Motor neuron (in vitro differentiated cells): ENCODE measurements at regions not wholly inside any gene's neighbourhood (a gene's known extent, or its start where the extent isn't known, plus 50 kb on each side); places are given as distances from the start of the nearest gene placed in this dataset.
A peak's percentile ranks its signal among the peaks of the same experiment; 100 is the strongest.

Experiments
- ATAC-seq, 8 experiments: fragments of 200-7000 bp; cut with Tn5 transposase; replicated peaks in 6 of 8; 2 replicates each; pipeline ENCODE4 v1.8.0; 2021; ENCODE audit warnings: mild to moderate bottlenecking in 8 of 8, moderate library complexity in 8 of 8
- H3K27ac ChIP-seq, 2 donors: fragments of 250-450 bp; sonication (Bioruptor Pico); 2 replicates each; pipeline ENCODE4 v1.9.0; 2021; ENCODE audit warnings: antibody characterized with exemption in 2 of 2, mild to moderate bottlenecking in 2 of 2, moderate library complexity in 1 of 2
- H3K4me1 ChIP-seq, 2 donors: fragments of 250-450 bp; sonication (Bioruptor Pico); replicated peaks in 1 of 2; 2 replicates each; pipeline ENCODE4 v1.6.1; 2021; ENCODE audit warnings: antibody characterized with exemption in 2 of 2, mild to moderate bottlenecking in 2 of 2, moderate library complexity in 1 of 2
- H3K4me3 ChIP-seq, 5 donors: fragments of 250-450 bp; sonication (Bioruptor Pico); 2 replicates each; pipeline ENCODE4 v1.9.0; 2021; ENCODE audit warnings: antibody characterized with exemption in 5 of 5, mild to moderate bottlenecking in 5 of 5, moderate library complexity in 4 of 5
- WGBS, 10 experiments: fragments of 450-650 bp; shearing (Covaris generic); methylation state at CpG; one replicate each; pipeline ENCODE4 v1.0.0; 2022; 5-methylcytosine and 5-hydroxymethylcytosine counted together
- in situ Hi-C, 9 experiments: fragments of 400-800 bp; cut with MboI; loops; one replicate each; pipeline ENCODE4 v1.15.0; 2021; ENCODE audit warnings: low sequenced_read_pairs in 9 of 9, low pct_unique_long_range_greater_than_20kb in 2 of 9; ENCODE audit not compliant: unreplicated experiment in 9 of 9

- in situ Hi-C loops, result no loop called here
- Histone ChIP-seq H3K4me3 (no peak overlapping the region), H3K27ac (no peak overlapping the region), H3K4me1 (peaks cover 14 to 25% of the 10 kb centered on the region in 2 donors)
- peak in 3 of 8 experiments; percentile 14 to 28 (median 19) for ATAC-seq
- 0 to 67% (median 39%) methylated on average over 1 of the region's 1 CpG; no CpG with 5 or more reads in 4 of the 10 experiments for WGBS, 10 experiments
These were observed 345.1 kb upstream of the USP24 start for GRCh38 chr1:55560266-55560665.

- Histone ChIP-seq H3K4me3 (no peak overlapping the region), H3K4me1 (peaks cover 14 to 25% of the 10 kb centered on the region in 2 donors), H3K27ac (no peak overlapping the region)
- WGBS, 10 experiments, result 7 to 79% (median 47%) methylated on average over 1 to 6 of the region's 6 CpGs; no CpG with 5 or more reads in 2 of the 10 experiments
- in situ Hi-C loops, result no loop called here
- peak in 3 of 8 experiments; percentile 60 to 82 (median 80) for ATAC-seq
These were observed 344.7 kb upstream of the USP24 start for GRCh38 chr1:55559842-55560241.

GRCh38 chr1:55559161-55559611 lies 344.0 kb upstream of the USP24 start:
- in situ Hi-C loops, result no loop called here
- Histone ChIP-seq H3K4me3 (no peak overlapping the region), H3K27ac (no peak overlapping the region), H3K4me1 (peaks cover 14 to 25% of the 10 kb centered on the region in 2 donors)
- 0 to 94% (median 80%) methylated on average over 1 to 6 of the region's 6 CpGs; no CpG with 5 or more reads in 1 of the 10 experiments for WGBS, 10 experiments
- peak in 6 of 8 experiments; percentile 36 to 77 (median 66) for ATAC-seq

GRCh38 chr1:55558515-55558914 lies 343.4 kb upstream of the USP24 start:
- no peak overlapping the region for H3K4me3 ChIP-seq
- peak in 1 of 8 experiments; percentile 11 for ATAC-seq
- in situ Hi-C loops, result no loop called here
- no peak overlapping the region for H3K27ac ChIP-seq
- H3K4me1 ChIP-seq, result peaks cover 14 to 25% of the 10 kb centered on the region in 2 donors
- 58 to 100% (median 93%) methylated on average over 1 to 3 of the region's 3 CpGs; no CpG with 5 or more reads in 3 of the 10 experiments for WGBS, 10 experiments

GRCh38 chr1:55555956-55556725 lies 341.0 kb upstream of the USP24 start:
- H3K4me3 ChIP-seq, result no peak overlapping the region
- no peak overlapping the region for H3K27ac ChIP-seq
- peaks cover 14 to 25% of the 10 kb centered on the region in 2 donors for H3K4me1 ChIP-seq
- in situ Hi-C loops, result no loop called here
- no peak for ATAC-seq
- WGBS, 10 experiments, result 42 to 100% (median 76%) methylated on average over 1 to 10 of the region's 10 CpGs

GRCh38 chr1:55554611-55555010 lies 339.4 kb upstream of the USP24 start:
- ATAC-seq, result no peak
- in situ Hi-C loops, result no loop called here
- WGBS, 10 experiments, result 60 to 94% (median 82%) methylated on average over 1 to 3 of the region's 3 CpGs; no CpG with 5 or more reads in 4 of the 10 experiments
- Histone ChIP-seq H3K4me1 (peaks cover 14 to 25% of the 10 kb centered on the region in 2 donors), H3K4me3 (no peak overlapping the region), H3K27ac (no peak overlapping the region)

- ATAC-seq, result peak in 2 of 8 experiments; percentile 56 to 88
- Histone ChIP-seq H3K27ac (no peak overlapping the region), H3K4me3 (no peak overlapping the region), H3K4me1 (peaks cover 20 to 21% of the 10 kb centered on the region in 2 donors)
- WGBS, 10 experiments, result 25 to 100% (median 86%) methylated on average over 1 to 3 of the region's 3 CpGs; no CpG with 5 or more reads in 1 of the 10 experiments
- in situ Hi-C loops, result no loop called here
These were observed 337.5 kb upstream of the USP24 start for GRCh38 chr1:55552636-55553035.

- in situ Hi-C loops, result no loop called here
- H3K4me3 ChIP-seq, result no peak overlapping the region
- peak in 1 of 8 experiments; percentile 89 for ATAC-seq
- H3K27ac ChIP-seq, result no peak overlapping the region
- H3K4me1 ChIP-seq, result peaks cover 0 to 15% of the 10 kb centered on the region in 2 donors
- WGBS, 10 experiments, result 17 to 92% (median 66%) methylated on average over 2 to 6 of the region's 6 CpGs; no CpG with 5 or more reads in 4 of the 10 experiments
These were observed 332.2 kb upstream of the USP24 start for GRCh38 chr1:55547405-55547804.

GRCh38 chr1:55546553-55546952 lies 331.4 kb upstream of the USP24 start:
- in situ Hi-C loops, result no loop called here

GRCh38 chr1:55544826-55545225 lies 329.7 kb upstream of the USP24 start:
- in situ Hi-C loops, result no loop called here
- no peak for ATAC-seq
- Histone ChIP-seq H3K27ac (no peak overlapping the region), H3K4me1 (peaks cover 2 to 15% of the 10 kb centered on the region in 2 donors), H3K4me3 (no peak overlapping the region)
- WGBS, 10 experiments, result 60 to 100% (median 93%) methylated on average over 1 to 3 of the region's 3 CpGs

More at GRCh38 chr1:55546553-55546952, 331.4 kb upstream of the USP24 start:
- no peak overlapping the region for H3K27ac ChIP-seq
- WGBS, 10 experiments, result 80 to 100% (median 100%) methylated on average over 1 of the region's 1 CpG; no CpG with 5 or more reads in 4 of the 10 experiments
- H3K4me1 ChIP-seq, result peaks cover 0 to 15% of the 10 kb centered on the region in 2 donors
- H3K4me3 ChIP-seq, result no peak overlapping the region
- ATAC-seq, result no peak

- in situ Hi-C loops, result no loop called here
- no peak for ATAC-seq
- no peak overlapping the region for H3K4me3 ChIP-seq
- H3K4me1 ChIP-seq, result peaks cover 4 to 10% of the 10 kb centered on the region in 2 donors
- no peak overlapping the region for H3K27ac ChIP-seq
These were observed 327.8 kb upstream of the USP24 start for GRCh38 chr1:55542901-55543504.

GRCh38 chr1:55541296-55541695 lies 326.1 kb upstream of the USP24 start:
- Histone ChIP-seq H3K4me3 (no peak overlapping the region), H3K4me1 (peaks cover 0 to 4% of the 10 kb centered on the region in 2 donors), H3K27ac (no peak overlapping the region)
- WGBS, 10 experiments, result 60 to 100% (median 83%) methylated on average over 1 of the region's 1 CpG
- no peak for ATAC-seq
- in situ Hi-C loops, result no loop called here
